CD4-positive, alpha-beta T cell treated with Interferon alpha-2 for 1 hour (primary cell): ENCODE measurements at regions not wholly inside any gene's neighbourhood (a gene's known extent, or its start where the extent isn't known, plus 50 kb on each side); places are given as distances from the start of the nearest gene placed in this dataset.

Source experiments
- DNase-seq, 2 donors: peaks; one replicate each; pipeline ENCODE4 v3.0.0-alpha.2; 2020 to 2022

- peak in 1 of 2 donors; percentile 2 for DNase-seq
Measured at GRCh38 chr1:36605942-36606640, 123.4 kb upstream of the CSF3R start.

- DNase-seq: no peak
Measured at GRCh38 chr1:36603461-36603860, 120.7 kb upstream of the CSF3R start.

- DNase-seq: no peak
Measured at GRCh38 chr1:36602184-36602583, 119.5 kb upstream of the CSF3R start.

GRCh38 chr1:36599828-36600227, 117.1 kb upstream of the CSF3R start:
- no peak for DNase-seq

- DNase-seq: no peak
Measured at GRCh38 chr1:36597514-36597913, 114.8 kb upstream of the CSF3R start.

GRCh38 chr1:36595921-36596320, 113.2 kb upstream of the CSF3R start:
- DNase-seq: no peak

- DNase-seq: no peak
Measured at GRCh38 chr1:36595349-36595748, 112.6 kb upstream of the CSF3R start.

GRCh38 chr1:36594023-36594422, 111.3 kb upstream of the CSF3R start:
- no peak for DNase-seq

GRCh38 chr1:36591278-36591677, 108.6 kb upstream of the CSF3R start:
- no peak for DNase-seq

GRCh38 chr1:36590771-36591170, 108.1 kb upstream of the CSF3R start:
- no peak for DNase-seq

GRCh38 chr1:36590264-36590663, 107.6 kb upstream of the CSF3R start:
- no peak for DNase-seq

GRCh38 chr1:36588972-36589371, 106.3 kb upstream of the CSF3R start:
- no peak for DNase-seq

- DNase-seq: no peak
Measured at GRCh38 chr1:36585569-36586548, 103.1 kb upstream of the CSF3R start.

GRCh38 chr1:36584874-36585453, 102.3 kb upstream of the CSF3R start:
- DNase-seq: no peak

- no peak for DNase-seq
Measured at GRCh38 chr1:36583980-36584782, 101.5 kb upstream of the CSF3R start.

GRCh38 chr1:36583080-36583479, 100.4 kb upstream of the CSF3R start:
- no peak for DNase-seq

GRCh38 chr1:36582066-36582755, 99.5 kb upstream of the CSF3R start:
- DNase-seq: no peak

GRCh38 chr1:36580524-36580923, 97.8 kb upstream of the CSF3R start:
- DNase-seq: no peak

- no peak for DNase-seq
Measured at GRCh38 chr1:36579039-36579438, 96.3 kb upstream of the CSF3R start.

- no peak for DNase-seq
Measured at GRCh38 chr1:36576551-36577110, 93.9 kb upstream of the CSF3R start.

- peak; percentile 21 to 45 for DNase-seq
Measured at GRCh38 chr1:36576118-36576517, 93.4 kb upstream of the CSF3R start.

- DNase-seq: no peak
Measured at GRCh38 chr1:36573445-36573844, 90.7 kb upstream of the CSF3R start.
